Lower lobe of right lung (tissue), 2 donors: ENCODE measurements at regions not wholly inside any gene's neighbourhood (a gene's known extent, or its start where the extent isn't known, plus 50 kb on each side); places are given as distances from the start of the nearest gene placed in this dataset.

ENCODE experiments used
- ATAC-seq, 2 donors: fragments of 200-7000 bp; cut with Tn5 transposase; one replicate each; pipeline ENCODE4 v1.9.1; 2020 to 2022; ENCODE audit warnings: mild to moderate bottlenecking in 2 of 2, moderate library complexity in 2 of 2
- DNase-seq: peaks from one replicate; pipeline ENCODE4 v3.0.0-alpha.2; 2020
- H3K27ac ChIP-seq: fragments of 200-600 bp; one replicate; pipeline ENCODE4 v1.8.0; 2022
- H3K27me3 ChIP-seq: fragments of 200-600 bp; one replicate; pipeline ENCODE4 v1.8.0; 2022; ENCODE audit warnings: low read depth
- H3K36me3 ChIP-seq: fragments of 200-600 bp; one replicate; pipeline ENCODE4 v1.8.0; 2022; ENCODE audit warnings: mild to moderate bottlenecking
- H3K4me1 ChIP-seq: fragments of 200-600 bp; one replicate; pipeline ENCODE4 v1.8.0; 2022
- H3K4me3 ChIP-seq: fragments of 200-600 bp; one replicate; pipeline ENCODE4 v1.8.0; 2022; ENCODE audit warnings: mild to moderate bottlenecking
- H3K9me3 ChIP-seq: fragments of 200-600 bp; one replicate; pipeline ENCODE4 v1.8.0; 2022
- intact Hi-C: fragments of 100-400 bp; cut with DNase I; formaldehyde crosslinking; loops from one replicate; pipeline ENCODE4 v1.11.0; 2022
- TF ChIP-seq, protein P1 (sequence below): fragments of 200-600 bp; IDR thresholded peaks from one replicate; pipeline ENCODE4 v1.8.0; 2022; ENCODE audit warnings: antibody characterized with exemption, mild to moderate bottlenecking
- donor health status: DM: no; HTN: yes; CAD: no; lungs with severe emphysema.

GRCh38 chr7:109955986-109956385 is 1134.9 kb upstream of the LRRN3 start:
- DNase-seq (no peak), ATAC-seq (no peak)
- TF ChIP-seq, protein P1, sequence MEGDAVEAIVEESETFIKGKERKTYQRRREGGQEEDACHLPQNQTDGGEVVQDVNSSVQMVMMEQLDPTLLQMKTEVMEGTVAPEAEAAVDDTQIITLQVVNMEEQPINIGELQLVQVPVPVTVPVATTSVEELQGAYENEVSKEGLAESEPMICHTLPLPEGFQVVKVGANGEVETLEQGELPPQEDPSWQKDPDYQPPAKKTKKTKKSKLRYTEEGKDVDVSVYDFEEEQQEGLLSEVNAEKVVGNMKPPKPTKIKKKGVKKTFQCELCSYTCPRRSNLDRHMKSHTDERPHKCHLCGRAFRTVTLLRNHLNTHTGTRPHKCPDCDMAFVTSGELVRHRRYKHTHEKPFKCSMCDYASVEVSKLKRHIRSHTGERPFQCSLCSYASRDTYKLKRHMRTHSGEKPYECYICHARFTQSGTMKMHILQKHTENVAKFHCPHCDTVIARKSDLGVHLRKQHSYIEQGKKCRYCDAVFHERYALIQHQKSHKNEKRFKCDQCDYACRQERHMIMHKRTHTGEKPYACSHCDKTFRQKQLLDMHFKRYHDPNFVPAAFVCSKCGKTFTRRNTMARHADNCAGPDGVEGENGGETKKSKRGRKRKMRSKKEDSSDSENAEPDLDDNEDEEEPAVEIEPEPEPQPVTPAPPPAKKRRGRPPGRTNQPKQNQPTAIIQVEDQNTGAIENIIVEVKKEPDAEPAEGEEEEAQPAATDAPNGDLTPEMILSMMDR = no peak
- no peaks in the 10 kb centered on the region for H3K36me3 ChIP-seq
- H3K4me3 ChIP-seq = no peak overlapping the region
- H3K27me3 ChIP-seq = no peaks in the 10 kb centered on the region
- H3K9me3 ChIP-seq = no peaks in the 10 kb centered on the region
- intact Hi-C loops = no loop called here
- H3K27ac ChIP-seq = no peak overlapping the region
- H3K4me1 ChIP-seq = no peaks in the 10 kb centered on the region

- Histone ChIP-seq H3K4me1 (no peaks in the 10 kb centered on the region), H3K27ac (no peak overlapping the region), H3K27me3 (no peaks in the 10 kb centered on the region), H3K4me3 (no peak overlapping the region), H3K9me3 (no peaks in the 10 kb centered on the region), H3K36me3 (no peaks in the 10 kb centered on the region)
- ATAC-seq (no peak), DNase-seq (no peak)
- intact Hi-C loops = no loop called here
- TF ChIP-seq, protein P1 = no peak
Observed at GRCh38 chr7:109956916-109957315, 1134.0 kb upstream of the LRRN3 start.

DNA sequence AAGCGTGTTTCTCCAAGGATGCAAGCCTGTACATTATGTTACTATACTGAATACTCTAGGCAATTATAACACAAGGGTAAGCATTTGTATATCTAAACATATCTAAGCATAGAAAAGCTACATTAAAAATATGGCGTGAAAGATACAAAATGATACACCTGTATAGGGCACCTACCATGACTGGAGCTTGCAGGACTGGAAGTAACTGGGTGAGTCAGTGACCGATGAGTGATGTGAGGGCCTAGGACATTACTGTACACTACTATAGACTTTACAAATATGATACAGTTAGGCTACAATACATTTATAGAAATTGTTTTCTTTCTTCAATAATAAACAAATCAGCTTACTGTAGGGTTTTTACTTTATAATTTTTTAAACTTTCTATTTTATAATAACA is 1127.2 kb upstream of the LRRN3 start:
- Histone ChIP-seq H3K4me1 (no peaks in the 10 kb centered on the region), H3K27ac (no peak overlapping the region), H3K9me3 (no peaks in the 10 kb centered on the region), H3K4me3 (no peak overlapping the region), H3K27me3 (no peaks in the 10 kb centered on the region), H3K36me3 (no peaks in the 10 kb centered on the region)
- ATAC-seq (no peak), DNase-seq (no peak)
- TF ChIP-seq, protein P1 = no peak
- intact Hi-C loops = no loop called here

DNA sequence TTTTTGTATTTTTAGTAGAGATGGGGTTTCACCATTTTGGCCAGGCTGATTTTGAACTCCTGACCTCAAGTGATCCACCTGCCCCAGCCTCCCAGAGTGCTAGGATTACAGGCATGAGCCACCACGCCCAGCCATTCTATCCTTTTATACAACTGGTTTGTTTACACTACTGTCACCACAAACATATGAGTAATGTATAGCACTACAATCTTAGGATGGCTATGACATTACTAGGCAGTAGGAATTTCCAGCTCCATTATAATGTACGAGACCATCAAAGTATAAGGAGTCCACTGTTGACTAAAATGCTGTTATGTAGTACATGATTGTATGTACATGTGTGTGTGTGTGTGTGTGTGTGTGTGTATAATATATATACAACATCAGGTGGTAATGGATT is 1126.1 kb upstream of the LRRN3 start:
- DNase-seq (no peak), ATAC-seq (no peak)
- no peaks in the 10 kb centered on the region for H3K4me1 ChIP-seq
- no peak overlapping the region for H3K4me3 ChIP-seq
- H3K36me3 ChIP-seq = no peaks in the 10 kb centered on the region
- no peaks in the 10 kb centered on the region for H3K27me3 ChIP-seq
- intact Hi-C loops = no loop called here
- H3K27ac ChIP-seq = no peak overlapping the region
- TF ChIP-seq, protein P1 = no peak
- no peaks in the 10 kb centered on the region for H3K9me3 ChIP-seq

DNA sequence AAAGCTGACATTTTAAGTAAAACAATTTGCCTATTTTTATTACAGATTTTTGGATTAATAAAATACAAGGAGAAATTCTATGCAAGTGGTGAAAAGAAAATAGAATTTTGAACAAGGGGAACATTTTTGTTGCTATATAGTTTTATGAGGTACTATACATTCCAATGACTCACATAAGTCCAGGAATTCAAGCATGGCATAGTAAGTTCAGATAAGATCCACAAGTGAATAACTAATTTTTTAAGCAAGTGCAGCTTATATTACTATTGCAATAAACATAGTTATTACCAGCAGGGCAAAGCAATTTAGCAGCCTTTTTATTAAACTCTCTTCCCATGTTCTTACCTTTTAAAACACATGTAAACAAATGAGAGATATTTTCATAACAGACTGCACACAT is 1123.5 kb upstream of the LRRN3 start:
- TF ChIP-seq, protein P1 = no peak
- Histone ChIP-seq H3K27ac (no peak overlapping the region), H3K9me3 (peaks cover 5% of the 10 kb centered on the region), H3K36me3 (no peaks in the 10 kb centered on the region), H3K4me1 (no peaks in the 10 kb centered on the region), H3K27me3 (no peaks in the 10 kb centered on the region), H3K4me3 (no peak overlapping the region)
- ATAC-seq (no peak), DNase-seq (no peak)
- intact Hi-C loops = no loop called here

DNA sequence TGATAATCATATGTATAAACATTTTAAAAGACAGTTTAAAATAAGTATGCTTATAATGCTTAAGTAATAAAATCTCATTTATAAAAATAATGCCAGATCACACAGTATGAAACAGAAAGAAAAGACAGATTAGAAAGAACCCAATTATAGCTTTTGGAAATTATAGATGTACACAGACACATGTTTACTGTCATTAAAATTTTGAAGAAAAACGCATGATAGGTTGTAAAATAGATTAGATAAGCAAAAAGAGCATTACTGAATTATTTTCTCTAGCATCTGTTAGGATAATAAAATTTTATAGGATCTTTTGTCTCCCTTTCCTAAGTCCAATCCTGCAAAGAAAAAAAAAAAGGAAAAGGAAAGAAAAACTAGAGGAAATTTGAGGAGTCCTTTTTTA is 1107.3 kb upstream of the LRRN3 start:
- Histone ChIP-seq H3K27ac (no peak overlapping the region), H3K27me3 (no peaks in the 10 kb centered on the region), H3K4me3 (no peak overlapping the region), H3K4me1 (no peaks in the 10 kb centered on the region), H3K9me3 (no peaks in the 10 kb centered on the region), H3K36me3 (no peaks in the 10 kb centered on the region)
- TF ChIP-seq, protein P1 = no peak
- intact Hi-C loops = no loop called here
- ATAC-seq (no peak), DNase-seq (no peak)
